Activated T-helper 2 cell treated with anti-CD3 and anti-CD28 coated beads, Interferon-gamma antibody, Interleukin-2, Interleukin-4, amounts not matched to agents 10 μg/mL and 5 μg/mL and 100 μg/mL, durations not matched to agents 14 hours and 24 hours and 36 hours (primary cell): ENCODE measurements at regions not wholly inside any gene's neighbourhood (a gene's known extent, or its start where the extent isn't known, plus 50 kb on each side); places are given as distances from the start of the nearest gene placed in this dataset.

Experiments
- DNase-seq: peaks from one replicate; pipeline ENCODE4 v3.0.0; 2021; ENCODE audit warnings: low spot score
- H3K27ac Mint-ChIP-seq: one replicate; pipeline ENCODE4 v1.8.0; 2021; ENCODE audit warnings: mixed read lengths
- H3K27me3 Mint-ChIP-seq: one replicate; pipeline ENCODE4 v1.8.0; 2021; ENCODE audit warnings: low read depth, mixed read lengths
- H3K36me3 Mint-ChIP-seq: one replicate; pipeline ENCODE4 v1.8.0; 2021; ENCODE audit warnings: low read depth, mixed read lengths
- H3K4me1 Mint-ChIP-seq: one replicate; pipeline ENCODE4 v1.8.0; 2021; ENCODE audit warnings: low read depth, mixed read lengths
- H3K4me3 Mint-ChIP-seq: one replicate; pipeline ENCODE4 v1.8.0; 2021; ENCODE audit warnings: low read depth, mild to moderate bottlenecking, moderate library complexity, mixed read lengths
- H3K9me3 Mint-ChIP-seq: one replicate; pipeline ENCODE4 v1.8.0; 2021; ENCODE audit warnings: mixed read lengths
- intact Hi-C: fragments of 100-400 bp; cut with micrococcal nuclease; formaldehyde crosslinking; loops from one replicate; pipeline ENCODE4 v1.15.1; 2023

DNA sequence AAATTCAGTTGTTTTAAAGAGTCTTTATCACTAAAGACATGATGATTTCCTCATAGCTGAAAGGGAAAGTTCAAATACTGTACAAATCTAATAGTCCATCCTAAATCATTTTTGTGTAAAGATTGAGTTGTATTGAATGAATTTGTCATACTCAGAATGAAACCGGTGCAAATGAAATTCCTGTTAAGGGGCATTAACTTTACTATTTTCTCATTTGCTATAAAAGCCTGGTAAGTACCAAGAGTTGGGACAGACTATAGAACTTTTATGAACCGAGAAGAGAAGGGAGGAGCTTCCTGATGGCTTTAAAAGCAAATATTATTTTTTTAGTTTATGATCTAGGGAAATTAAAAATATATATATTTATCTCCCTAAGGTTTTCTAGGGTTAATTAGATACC, 260.0 kb upstream of the AKR1E2 start:
- H3K9me3 Mint-ChIP-seq: no peaks in the 10 kb centered on the region
- no peak overlapping the region for H3K27ac Mint-ChIP-seq
- no peak for DNase-seq
- peaks cover 10% of the 10 kb centered on the region for H3K27me3 Mint-ChIP-seq
- intact Hi-C loops: no loop called here
- no peaks in the 10 kb centered on the region for H3K36me3 Mint-ChIP-seq
- H3K4me1 Mint-ChIP-seq: no peaks in the 10 kb centered on the region
- H3K4me3 Mint-ChIP-seq: no peak overlapping the region

DNA sequence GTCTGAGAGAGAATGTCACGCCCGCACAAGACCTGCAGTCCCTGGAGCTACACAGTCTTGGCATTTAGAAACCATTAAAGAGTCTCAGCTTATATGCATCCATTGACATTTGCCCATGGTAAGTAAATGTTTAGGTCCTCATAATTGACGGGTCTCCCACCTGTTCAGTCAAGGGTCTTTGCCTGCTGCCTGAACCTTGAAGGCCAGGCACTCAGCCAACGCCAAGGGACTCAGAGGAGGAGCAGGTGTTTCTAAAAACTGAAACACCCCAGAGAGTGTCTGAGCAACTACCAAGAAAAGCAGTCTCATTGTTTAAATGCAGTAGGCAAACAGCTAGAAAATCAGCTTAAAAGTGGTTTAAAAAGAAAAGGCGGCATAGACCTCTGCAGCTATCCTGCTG, 264.7 kb upstream of the AKR1E2 start:
- H3K4me3 Mint-ChIP-seq: no peak overlapping the region
- intact Hi-C loops: no loop called here
- no peaks in the 10 kb centered on the region for H3K36me3 Mint-ChIP-seq
- H3K27ac Mint-ChIP-seq: no peak overlapping the region
- H3K4me1 Mint-ChIP-seq: no peaks in the 10 kb centered on the region
- no peaks in the 10 kb centered on the region for H3K9me3 Mint-ChIP-seq
- no peak for DNase-seq
- H3K27me3 Mint-ChIP-seq: peaks cover 19% of the 10 kb centered on the region

DNA sequence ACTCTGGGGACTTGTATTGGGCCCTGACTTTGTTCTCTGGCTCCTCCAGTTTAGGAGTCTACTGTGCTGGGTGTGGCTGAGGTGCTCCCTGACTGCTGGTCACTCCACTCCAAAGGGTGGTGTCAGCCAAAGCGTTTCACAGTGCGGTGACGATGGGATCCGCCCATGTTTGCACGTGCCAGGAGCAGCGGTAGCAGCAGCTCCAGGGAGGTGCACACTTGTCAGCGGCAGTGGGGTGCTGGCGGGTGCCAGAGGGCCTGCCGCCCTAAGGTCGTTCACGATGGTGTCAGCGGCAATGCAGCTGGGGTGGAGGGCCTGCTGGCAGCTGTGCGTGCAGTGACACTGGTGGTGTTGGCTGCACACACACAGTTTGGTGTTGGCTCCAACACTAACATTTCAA, 268.5 kb upstream of the AKR1E2 start:
- no peak for DNase-seq
- Mint-ChIP-seq H3K36me3 (no peaks in the 10 kb centered on the region), H3K4me1 (no peaks in the 10 kb centered on the region), H3K27ac (no peak overlapping the region), H3K27me3 (peaks cover 28% of the 10 kb centered on the region), H3K9me3 (no peaks in the 10 kb centered on the region), H3K4me3 (no peak overlapping the region)
- intact Hi-C loops: no loop called here

DNA sequence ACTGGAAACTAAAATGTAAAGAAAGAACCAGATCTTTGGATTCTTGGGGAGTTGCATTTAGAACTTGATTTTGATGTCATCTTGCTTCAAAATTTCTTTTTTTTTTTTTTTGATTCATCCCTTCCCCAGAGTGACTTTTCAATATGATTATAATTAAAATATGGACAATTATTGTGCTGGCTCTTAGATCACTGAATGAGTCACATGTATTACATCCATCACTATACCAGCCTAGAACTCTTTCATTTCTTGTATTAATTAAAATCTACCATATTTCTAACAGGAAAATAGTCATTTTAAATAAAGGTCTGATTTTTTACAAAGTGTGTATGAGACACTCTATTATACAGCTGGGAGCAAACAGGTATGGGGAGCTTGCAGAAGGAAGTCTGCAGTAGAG, 269.5 kb upstream of the AKR1E2 start:
- no peak overlapping the region for H3K4me3 Mint-ChIP-seq
- no peaks in the 10 kb centered on the region for H3K36me3 Mint-ChIP-seq
- intact Hi-C loops: no loop called here

DNA sequence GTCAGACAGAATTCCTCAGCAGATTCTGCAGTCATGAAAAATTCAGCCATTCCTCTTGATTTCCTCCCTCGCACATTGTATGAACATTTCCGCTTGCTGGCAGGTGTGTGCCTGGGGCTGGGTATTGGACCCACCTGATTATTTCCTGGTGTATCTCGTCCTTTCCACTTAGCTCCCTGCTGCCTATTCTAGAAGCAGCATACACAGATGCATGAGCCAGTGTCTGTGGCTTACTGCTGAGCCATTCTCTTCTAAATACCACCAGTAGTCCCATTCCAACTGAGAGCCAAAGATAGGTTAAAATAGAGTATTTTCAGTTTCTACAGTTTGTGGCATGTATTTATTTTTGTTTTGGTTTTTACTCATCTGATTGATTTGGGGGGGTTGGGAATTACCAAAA, 270.1 kb upstream of the AKR1E2 start:
- Mint-ChIP-seq H3K9me3 (no peaks in the 10 kb centered on the region), H3K4me1 (no peaks in the 10 kb centered on the region), H3K36me3 (no peaks in the 10 kb centered on the region), H3K4me3 (no peak overlapping the region), H3K27ac (no peak overlapping the region), H3K27me3 (peaks cover 22% of the 10 kb centered on the region)
- no peak for DNase-seq
- intact Hi-C loops: no loop called here

More for the DNA sequence above, 269.5 kb upstream of the AKR1E2 start:
- H3K4me1 Mint-ChIP-seq: no peaks in the 10 kb centered on the region
- H3K27me3 Mint-ChIP-seq: peaks cover 23% of the 10 kb centered on the region
- H3K27ac Mint-ChIP-seq: no peak overlapping the region
- H3K9me3 Mint-ChIP-seq: no peaks in the 10 kb centered on the region
- no peak for DNase-seq

- Mint-ChIP-seq H3K9me3 (no peaks in the 10 kb centered on the region), H3K4me1 (peaks cover 7% of the 10 kb centered on the region), H3K36me3 (no peaks in the 10 kb centered on the region), H3K4me3 (no peak overlapping the region), H3K27me3 (peaks cover 19% of the 10 kb centered on the region), H3K27ac (no peak overlapping the region)
- intact Hi-C loops: no loop called here
- DNase-seq: no peak
Observed at GRCh38 chr10:4549139-4549653, 276.8 kb upstream of the AKR1E2 start.

GRCh38 chr10:4546931-4547330, 279.1 kb upstream of the AKR1E2 start:
- peaks cover 7% of the 10 kb centered on the region for H3K4me1 Mint-ChIP-seq
- peaks cover 25% of the 10 kb centered on the region for H3K27me3 Mint-ChIP-seq
- intact Hi-C loops: no loop called here
- no peak overlapping the region for H3K27ac Mint-ChIP-seq
- H3K9me3 Mint-ChIP-seq: no peaks in the 10 kb centered on the region
- H3K4me3 Mint-ChIP-seq: no peak overlapping the region
- no peak for DNase-seq
- no peaks in the 10 kb centered on the region for H3K36me3 Mint-ChIP-seq

DNA sequence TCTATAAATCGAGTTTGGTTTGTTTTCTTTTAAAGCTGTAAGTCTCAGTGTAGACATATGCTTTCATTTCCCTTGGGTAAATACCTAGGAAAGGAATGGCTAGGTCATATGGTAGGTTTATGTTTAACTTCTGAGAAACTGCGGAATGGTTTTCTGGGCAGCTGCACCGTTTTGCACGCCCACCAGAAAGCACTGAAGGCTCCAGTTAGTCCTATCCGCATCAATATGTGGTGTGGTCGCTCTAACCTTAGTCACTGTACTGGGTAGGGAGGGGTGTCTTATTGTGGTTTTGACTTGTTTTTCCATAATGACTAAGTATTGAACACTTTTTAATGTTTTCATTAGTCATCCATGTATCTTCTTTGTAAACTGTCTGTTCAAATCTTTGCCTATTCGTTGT, 279.5 kb upstream of the AKR1E2 start:
- Mint-ChIP-seq H3K36me3 (no peaks in the 10 kb centered on the region), H3K27ac (no peak overlapping the region), H3K9me3 (no peaks in the 10 kb centered on the region), H3K4me3 (no peak overlapping the region), H3K27me3 (peaks cover 25% of the 10 kb centered on the region), H3K4me1 (peaks cover 7% of the 10 kb centered on the region)
- DNase-seq: no peak
- intact Hi-C loops: no loop called here

GRCh38 chr10:4545062-4545461, 280.9 kb upstream of the AKR1E2 start:
- DNase-seq: no peak
- H3K27ac Mint-ChIP-seq: no peak overlapping the region
- peaks cover 25% of the 10 kb centered on the region for H3K27me3 Mint-ChIP-seq
- intact Hi-C loops: no loop called here
- no peaks in the 10 kb centered on the region for H3K36me3 Mint-ChIP-seq
- no peaks in the 10 kb centered on the region for H3K9me3 Mint-ChIP-seq
- H3K4me3 Mint-ChIP-seq: no peak overlapping the region
- H3K4me1 Mint-ChIP-seq: peaks cover 7% of the 10 kb centered on the region

DNA sequence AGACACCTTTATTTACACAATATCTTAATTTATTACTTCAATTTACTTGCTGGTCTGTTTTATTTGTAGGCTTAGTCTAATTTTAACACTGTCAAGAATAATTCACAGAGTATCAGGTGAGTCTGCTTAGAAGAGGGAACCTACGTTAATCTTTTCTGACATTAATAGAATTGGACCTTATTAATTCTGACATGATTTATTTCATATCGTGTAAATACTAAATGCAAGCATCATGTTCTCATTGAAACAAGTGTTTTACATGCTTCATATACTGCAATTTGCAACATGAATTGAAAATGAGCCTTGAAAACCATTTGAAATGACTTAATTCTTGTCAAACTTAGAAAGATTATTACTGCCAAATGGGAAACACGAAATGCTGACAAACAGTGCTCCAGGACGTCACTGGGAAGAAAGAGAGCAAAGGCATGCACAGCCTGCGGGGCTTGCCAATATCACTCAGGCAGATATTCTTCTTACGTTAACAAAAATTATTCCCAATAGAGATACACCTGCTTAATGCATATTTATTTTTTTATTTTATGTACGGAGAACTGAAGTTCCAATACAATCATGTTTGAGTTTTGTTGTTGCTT, 282.0 kb upstream of the AKR1E2 start:
- peaks cover 22% of the 10 kb centered on the region for H3K27me3 Mint-ChIP-seq
- no peak for DNase-seq

DNA sequence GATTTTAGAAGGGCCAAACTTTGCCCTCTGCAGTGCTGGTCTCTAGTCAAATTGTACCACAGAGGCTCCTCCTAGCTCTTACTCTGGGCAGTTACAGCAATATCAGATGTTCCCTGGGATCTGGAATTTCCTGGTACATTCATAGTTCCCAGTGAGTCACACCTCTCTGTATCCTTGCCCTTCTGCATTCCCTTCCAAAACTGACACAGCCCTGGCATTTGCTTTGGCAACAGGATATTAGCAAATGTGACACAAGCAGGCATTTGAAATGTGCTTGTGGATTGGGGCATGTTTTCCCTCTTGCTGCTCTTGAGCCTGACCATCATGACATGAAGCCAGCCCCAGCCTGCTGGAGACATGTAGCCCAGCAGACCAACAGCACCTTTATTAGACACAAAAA, 284.7 kb upstream of the AKR1E2 start:
- Mint-ChIP-seq H3K36me3 (no peaks in the 10 kb centered on the region), H3K9me3 (peaks cover 19% of the 10 kb centered on the region), H3K27ac (no peak overlapping the region), H3K4me1 (peaks cover 2% of the 10 kb centered on the region), H3K27me3 (peaks cover 20% of the 10 kb centered on the region), H3K4me3 (no peak overlapping the region)
- intact Hi-C loops: no loop called here
- DNase-seq: no peak

More for the DNA sequence above, 282.0 kb upstream of the AKR1E2 start:
- intact Hi-C loops: no loop called here
- H3K4me1 Mint-ChIP-seq: peaks cover 7% of the 10 kb centered on the region
- no peak overlapping the region for H3K4me3 Mint-ChIP-seq
- no peaks in the 10 kb centered on the region for H3K9me3 Mint-ChIP-seq
- H3K27ac Mint-ChIP-seq: no peak overlapping the region
- no peaks in the 10 kb centered on the region for H3K36me3 Mint-ChIP-seq

DNA sequence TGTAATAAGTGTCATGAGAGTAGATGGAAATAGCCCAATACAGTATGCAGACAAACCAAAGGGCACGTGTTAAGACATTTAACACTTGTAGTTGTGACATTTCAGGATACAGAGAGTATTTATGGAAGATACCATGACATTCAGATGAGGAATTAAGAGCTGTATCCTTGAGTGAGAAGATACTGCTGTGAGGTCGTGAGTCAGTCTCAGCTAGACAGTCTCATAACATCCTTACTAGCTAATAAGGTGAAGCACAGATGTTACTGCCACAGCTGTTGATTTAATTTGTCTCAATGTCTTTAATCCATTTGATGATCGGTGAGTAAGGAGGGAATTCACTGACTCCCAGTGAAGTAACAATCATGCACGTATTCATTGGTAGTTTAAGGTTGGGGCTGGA, 288.0 kb upstream of the AKR1E2 start:
- Mint-ChIP-seq H3K27me3 (peaks cover 7% of the 10 kb centered on the region), H3K27ac (no peak overlapping the region), H3K9me3 (peaks cover 22% of the 10 kb centered on the region), H3K36me3 (no peaks in the 10 kb centered on the region), H3K4me3 (no peak overlapping the region), H3K4me1 (no peaks in the 10 kb centered on the region)
- DNase-seq: no peak
- intact Hi-C loops: no loop called here

DNA sequence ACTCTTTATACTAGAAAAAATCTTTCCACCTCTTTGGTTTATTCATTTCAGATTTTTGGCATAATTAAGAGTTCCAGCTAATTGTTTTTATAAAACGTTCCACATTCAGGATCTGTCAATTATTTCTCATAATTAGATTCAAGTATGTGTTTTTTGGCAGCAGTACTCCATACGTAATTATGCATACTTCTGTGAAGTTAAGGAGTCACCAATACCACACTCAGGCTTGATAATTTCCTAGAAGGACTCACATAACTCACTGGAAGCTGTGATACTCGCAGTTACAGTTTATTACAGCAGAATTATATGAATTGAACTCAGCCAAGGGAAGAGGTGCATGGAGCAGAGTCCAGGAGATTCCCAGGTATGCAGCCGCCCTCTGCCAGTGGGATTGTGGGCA, 290.5 kb upstream of the AKR1E2 start:
- H3K4me3 Mint-ChIP-seq: no peak overlapping the region
- H3K36me3 Mint-ChIP-seq: no peaks in the 10 kb centered on the region
- no peak for DNase-seq
- peaks cover 6% of the 10 kb centered on the region for H3K27me3 Mint-ChIP-seq
- peaks cover 22% of the 10 kb centered on the region for H3K9me3 Mint-ChIP-seq
- no peak overlapping the region for H3K27ac Mint-ChIP-seq
- H3K4me1 Mint-ChIP-seq: no peaks in the 10 kb centered on the region
- intact Hi-C loops: no loop called here

- Mint-ChIP-seq H3K9me3 (peaks cover 22% of the 10 kb centered on the region), H3K27me3 (peaks cover 8% of the 10 kb centered on the region), H3K4me3 (no peak overlapping the region), H3K4me1 (no peaks in the 10 kb centered on the region), H3K36me3 (no peaks in the 10 kb centered on the region), H3K27ac (no peak overlapping the region)
- no peak for DNase-seq
- intact Hi-C loops: no loop called here
Observed at GRCh38 chr10:4533621-4534020, 292.4 kb upstream of the AKR1E2 start.
